Fibroblast of lung (primary cell): ENCODE measurements at regions not wholly inside any gene's neighbourhood (a gene's known extent, or its start where the extent isn't known, plus 50 kb on each side); places are given as distances from the start of the nearest gene placed in this dataset.

ENCODE experiments used
- EZH2 ChIP-seq: IDR thresholded peaks from 2 replicates; pipeline ENCODE4 v1.5.1; 2012; ENCODE audit warnings: low read length, control low read depth, mild to moderate bottlenecking; ENCODE audit errors: missing control alignments
- TF ChIP-seq, protein P1 (sequence below), 2 donors: IDR thresholded peaks in 1 of 2; conservative IDR thresholded peaks in 1 of 2; 1 replicate in 1 of 2; 2 replicates in 1 of 2; pipeline ENCODE4 v1.5.1; 2011 to 2012; ENCODE audit warnings: low read length in 2 of 2, control low read depth in 1 of 2, inconsistent platforms in 1 of 2, low read depth in 1 of 2, mild to moderate bottlenecking in 1 of 2

DNA sequence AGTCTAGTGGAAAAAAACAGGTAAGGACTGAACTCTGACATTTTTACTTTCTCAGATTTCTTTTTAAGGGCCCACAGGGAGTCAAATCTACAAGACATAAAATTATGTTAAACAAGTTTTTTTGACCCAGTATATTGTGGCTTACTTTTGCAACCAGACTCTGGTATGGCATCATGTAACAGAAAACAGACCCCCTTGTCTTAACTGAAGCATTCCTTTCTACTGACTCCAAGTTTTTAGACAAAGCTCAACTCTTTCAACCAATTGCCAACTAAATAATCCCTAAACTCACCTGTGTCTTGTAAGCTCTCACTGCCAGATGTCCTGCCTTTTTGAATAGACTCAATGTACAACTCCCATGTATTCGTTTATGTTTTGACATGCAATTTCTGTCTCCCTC, 64.3 kb downstream of the FASLG start:
- no peak for TF ChIP-seq EZH2
- TF ChIP-seq, protein P1, sequence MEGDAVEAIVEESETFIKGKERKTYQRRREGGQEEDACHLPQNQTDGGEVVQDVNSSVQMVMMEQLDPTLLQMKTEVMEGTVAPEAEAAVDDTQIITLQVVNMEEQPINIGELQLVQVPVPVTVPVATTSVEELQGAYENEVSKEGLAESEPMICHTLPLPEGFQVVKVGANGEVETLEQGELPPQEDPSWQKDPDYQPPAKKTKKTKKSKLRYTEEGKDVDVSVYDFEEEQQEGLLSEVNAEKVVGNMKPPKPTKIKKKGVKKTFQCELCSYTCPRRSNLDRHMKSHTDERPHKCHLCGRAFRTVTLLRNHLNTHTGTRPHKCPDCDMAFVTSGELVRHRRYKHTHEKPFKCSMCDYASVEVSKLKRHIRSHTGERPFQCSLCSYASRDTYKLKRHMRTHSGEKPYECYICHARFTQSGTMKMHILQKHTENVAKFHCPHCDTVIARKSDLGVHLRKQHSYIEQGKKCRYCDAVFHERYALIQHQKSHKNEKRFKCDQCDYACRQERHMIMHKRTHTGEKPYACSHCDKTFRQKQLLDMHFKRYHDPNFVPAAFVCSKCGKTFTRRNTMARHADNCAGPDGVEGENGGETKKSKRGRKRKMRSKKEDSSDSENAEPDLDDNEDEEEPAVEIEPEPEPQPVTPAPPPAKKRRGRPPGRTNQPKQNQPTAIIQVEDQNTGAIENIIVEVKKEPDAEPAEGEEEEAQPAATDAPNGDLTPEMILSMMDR (conservative IDR thresholded peaks at IDR 0.05 in 1 of 2, IDR thresholded peaks at IDR 0.05 in 1 of 2; ENCODE audit: low read depth in 1 of 2, low read length in 2 of 2): no peak
